HG02571 (cell line): ENCODE measurements at regions not wholly inside any gene's neighbourhood (a gene's known extent, or its start where the extent isn't known, plus 50 kb on each side); places are given as distances from the start of the nearest gene placed in this dataset.

ENCODE experiments used
- ATAC-seq: cut with Tn5 transposase; IDR thresholded peaks from one replicate; pipeline ENCODE4 v1.9.1; 2021; ENCODE audit warnings: mild to moderate bottlenecking, moderate library complexity; ENCODE audit not compliant: unreplicated experiment

DNA sequence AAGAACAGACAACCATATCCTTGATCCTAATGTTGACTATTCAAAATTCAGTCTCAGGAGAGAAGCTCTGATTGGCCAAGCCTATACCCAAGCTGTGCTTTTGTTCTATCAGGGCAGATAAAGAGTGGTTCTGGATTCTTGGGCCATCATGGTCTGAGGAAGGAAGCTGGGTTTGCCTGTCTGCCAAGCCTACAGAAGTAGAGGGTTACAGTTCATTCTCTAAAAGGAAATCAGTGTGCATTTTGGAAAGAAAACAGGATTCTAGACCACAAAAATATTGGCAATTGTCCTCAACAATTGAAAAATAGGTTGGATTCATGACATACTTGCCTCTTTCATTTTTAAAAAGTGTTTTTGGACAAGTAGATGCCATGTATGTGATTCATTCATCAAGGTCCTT lies 145.4 kb upstream of the BMP2 start:
- no peak for ATAC-seq

DNA sequence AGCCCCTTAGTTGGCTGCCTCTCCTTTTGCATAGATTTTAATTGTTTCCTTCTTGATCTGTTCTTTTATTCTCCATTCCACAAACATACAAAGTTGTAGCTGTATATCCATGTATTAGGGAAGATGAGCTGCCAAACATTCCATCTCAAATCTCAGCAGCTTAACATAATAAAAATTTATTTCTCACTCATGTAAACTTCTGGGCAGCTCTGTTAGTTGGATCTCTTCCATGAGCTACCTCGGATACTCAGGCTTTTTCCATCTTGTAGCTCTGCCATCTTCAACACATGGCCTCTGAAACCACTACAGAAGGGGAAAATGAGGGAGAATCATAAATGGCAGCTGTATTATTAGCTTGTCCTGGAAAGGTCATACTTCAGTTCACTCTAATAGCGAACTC lies 149.4 kb upstream of the BMP2 start:
- ATAC-seq: no peak

DNA sequence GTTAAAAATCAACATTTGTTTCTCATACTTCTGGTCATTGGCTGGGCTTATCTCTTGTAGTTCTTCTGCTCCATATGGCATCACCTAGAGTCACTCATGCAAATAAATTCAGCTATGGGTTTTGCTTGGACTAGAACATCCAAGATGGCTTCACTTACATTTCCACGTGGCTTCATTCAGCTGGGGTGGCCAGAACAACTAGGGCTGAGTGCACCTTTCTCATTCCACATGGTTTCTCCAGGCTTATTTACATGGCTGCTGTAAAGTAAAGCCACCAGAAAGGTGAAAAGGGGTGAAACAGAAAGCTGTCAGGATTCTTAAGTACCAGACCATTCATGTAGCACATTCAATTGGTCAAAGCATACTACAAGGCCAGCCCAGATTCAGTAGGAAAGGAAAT lies 151.1 kb upstream of the BMP2 start:
- no peak for ATAC-seq

DNA sequence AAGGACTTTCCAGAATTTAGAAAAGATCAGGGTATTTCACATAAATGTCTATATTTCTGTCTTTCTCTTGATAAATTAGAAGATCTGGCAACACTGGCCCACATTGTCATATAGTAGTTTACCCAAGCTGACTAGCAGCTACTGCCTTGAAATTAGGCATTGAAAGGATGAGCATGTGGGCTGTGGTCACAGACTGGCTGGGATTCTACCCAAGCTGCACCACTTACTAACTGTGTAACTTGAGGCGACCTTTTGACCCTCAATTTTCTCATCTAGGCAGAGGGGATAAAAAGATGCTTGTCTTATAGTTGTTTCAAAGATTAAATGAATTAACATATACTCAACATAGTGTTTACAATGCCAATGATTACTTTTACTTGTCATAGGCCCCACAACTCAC lies 152.7 kb upstream of the BMP2 start:
- ATAC-seq: no peak

DNA sequence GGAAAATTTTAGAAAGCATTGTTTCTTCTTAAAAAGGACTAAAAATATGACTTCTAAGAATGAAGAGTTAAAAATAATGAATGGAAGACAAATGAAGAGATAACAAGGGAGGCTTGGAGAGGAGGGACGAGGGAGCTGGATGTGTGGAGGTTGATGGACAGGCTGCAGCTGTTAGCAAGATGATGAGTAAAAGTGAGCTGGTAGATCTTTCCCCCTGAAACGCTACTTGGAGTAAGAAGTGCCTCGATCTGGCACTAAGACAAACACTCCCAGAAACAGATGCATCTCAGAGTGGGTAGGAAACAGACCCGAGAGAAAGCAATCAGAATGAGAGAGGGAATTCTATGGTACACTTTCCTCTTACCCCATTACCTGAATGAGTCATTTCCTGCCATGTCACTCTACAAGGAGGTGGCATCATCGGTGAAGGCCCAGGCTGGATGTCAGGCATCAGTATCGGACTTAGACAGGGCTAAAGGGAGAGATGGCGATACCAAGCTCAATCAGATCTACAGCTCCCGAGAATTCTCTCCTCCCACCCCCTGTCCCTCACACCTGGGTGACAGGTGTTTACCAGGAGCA lies 154.1 kb upstream of the BMP2 start:
- no peak for ATAC-seq

DNA sequence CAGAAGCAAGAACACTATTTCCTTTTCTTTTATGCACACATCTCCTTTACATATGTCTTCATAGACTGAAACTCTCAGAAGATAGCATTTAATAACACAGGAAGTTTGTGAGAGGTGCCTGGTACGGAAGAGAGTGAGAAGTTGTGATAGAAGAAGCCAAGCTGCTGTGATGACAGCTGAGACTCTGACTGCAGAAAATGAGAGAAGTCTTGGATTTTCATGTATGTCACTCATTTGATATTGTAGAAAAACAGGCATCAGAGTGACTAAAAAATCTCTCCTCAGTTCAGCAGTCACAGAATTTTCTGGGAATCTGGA lies 154.9 kb upstream of the BMP2 start:
- no peak for ATAC-seq

DNA sequence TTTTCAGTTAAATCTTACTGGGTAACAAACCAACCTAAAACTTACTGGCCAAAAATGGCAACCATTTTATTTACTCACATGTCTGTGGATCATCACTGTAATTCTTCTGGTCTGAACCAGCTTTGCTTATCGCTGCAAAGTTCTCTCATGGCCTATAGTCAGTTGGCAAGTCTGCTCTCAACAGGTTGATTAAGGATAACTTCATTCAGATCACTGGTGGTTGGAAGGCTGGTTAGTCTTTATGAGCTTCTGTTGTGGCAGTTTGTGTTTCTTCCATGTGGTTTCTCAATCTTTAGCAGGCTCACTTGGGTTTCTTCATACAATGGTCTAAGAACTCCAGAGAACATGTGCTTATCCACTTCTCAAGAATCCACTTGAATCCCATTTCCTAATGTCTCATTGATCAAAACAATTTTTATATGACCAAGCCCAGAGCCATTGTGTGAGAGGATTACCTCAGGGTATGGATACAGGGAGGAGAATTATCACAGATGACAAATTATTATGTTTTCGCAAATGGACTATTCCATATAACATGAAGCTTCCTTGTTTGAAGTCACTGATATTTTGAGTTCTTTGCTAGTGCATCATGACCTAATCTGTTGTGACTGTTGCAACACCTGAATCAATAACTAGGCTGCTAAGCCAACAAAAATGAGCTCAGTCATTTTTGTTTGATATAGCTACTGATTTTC lies 155.4 kb upstream of the BMP2 start:
- no peak for ATAC-seq

DNA sequence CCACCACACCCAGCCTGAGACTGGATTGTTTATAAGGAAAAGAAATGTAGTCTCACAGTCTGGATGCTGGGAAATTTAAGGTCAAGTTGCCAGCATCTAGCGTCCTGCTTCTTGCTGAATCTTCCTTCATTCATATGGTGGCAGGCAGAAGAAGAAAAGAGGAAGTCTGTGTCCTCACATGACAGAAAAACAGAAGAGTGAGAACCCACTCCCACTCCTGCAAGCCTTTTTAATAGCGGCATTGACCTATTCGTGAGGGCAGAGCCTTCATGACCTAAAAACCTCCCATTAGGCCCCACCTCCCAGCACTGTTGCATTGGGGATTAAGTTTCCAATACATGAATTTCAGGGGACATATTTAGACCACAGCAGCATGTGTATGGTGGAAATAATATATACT lies 160.8 kb upstream of the BMP2 start:
- no peak for ATAC-seq

DNA sequence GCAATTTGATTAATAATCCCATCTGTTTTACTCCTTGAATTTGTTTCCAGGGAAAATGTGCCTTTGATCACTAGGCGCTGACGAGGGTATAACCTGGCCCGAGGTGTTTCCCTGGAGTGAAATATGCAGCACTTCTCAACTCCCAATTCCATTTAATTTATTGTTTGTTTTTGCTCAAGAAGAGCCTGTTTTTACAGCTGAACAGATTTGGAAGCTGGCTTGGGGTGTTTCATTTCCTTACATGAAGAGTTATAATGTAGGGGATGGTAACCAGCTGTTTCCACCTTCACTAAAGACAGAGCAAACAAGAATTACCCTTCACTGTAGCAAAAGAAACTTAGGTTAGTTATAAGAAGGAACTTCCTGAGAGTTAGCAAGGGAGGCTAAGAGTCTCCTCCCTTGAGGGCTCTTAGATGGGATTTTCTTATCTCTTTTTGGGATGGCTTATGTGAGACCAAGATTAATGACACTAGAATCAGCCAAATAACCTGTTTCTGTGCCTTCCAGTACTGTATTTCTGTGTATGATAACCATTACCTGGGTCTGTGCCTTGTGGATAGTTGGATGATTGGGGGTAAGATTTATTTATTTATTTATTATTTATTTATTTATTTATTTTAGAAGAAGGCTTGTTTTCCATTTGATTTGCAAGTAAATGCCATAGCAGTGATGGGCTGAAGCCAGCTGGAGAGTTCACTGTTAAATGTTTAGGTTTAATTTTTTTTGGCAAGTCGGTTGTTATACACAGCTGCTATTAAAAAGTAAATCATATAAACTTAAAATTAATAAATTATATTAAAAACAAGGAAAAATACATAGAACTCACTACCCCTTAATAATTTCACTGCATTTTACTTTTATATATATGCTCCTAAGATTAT lies 162.2 kb upstream of the BMP2 start:
- no peak for ATAC-seq

DNA sequence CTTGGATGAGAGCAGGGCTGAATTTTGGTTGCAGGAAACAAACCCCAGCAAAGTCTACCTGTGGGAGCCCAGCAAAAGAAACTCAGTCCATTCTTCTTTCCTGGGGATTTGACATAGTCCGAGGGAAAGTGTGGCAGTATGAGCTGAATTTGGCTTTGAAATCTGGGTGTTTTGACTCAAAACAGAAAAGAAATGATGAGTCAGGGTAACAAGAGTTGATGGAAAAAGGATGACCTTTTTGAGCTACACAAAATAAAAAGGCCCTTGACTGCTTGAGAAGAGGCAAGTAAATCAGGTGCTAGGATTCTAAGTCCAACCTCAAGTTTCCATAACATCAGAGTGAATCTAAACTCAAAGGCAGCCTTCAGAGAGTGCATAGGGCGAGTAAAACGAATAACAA lies 163.3 kb upstream of the BMP2 start:
- ATAC-seq: no peak

DNA sequence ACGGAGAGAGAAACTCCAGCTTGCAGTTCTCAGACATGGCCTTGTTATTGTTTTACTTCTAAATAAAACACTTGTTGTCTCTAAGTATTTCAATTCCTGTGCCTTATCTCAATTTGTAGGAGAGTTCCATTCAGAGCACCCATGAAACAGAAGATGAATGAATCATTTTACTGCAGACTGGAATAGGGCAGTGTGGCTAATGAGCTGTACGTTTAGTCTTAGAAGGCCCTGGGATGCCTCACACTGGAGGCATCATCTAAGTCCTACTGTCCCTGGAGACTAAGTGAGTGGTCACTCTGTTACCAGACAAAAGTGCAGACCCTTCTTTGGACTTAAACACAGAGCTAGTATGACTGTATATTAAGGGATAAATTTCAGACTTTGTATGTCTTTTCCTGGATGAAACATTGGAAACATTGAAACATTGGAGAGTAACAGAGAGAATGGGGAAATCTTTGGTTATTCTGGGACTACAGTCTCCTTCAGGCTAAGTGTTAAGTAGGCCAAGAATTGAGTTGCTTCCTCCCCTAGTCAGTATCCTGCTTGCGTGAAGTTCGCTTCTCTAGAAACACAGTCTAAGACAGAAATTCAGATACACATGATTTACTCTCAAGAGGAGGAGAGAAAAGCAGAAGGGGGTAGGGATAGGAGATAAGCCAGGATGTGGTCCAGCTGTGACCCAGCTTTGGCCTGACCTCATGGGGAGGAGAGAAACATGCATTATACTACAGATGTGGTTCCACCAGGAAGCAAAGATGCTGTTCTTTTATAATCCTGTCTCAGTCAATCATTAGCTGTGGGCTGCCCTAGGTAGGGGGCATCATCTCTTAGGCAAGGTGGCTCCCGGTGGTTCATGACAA lies 167.4 kb upstream of the BMP2 start:
- no peak for ATAC-seq

DNA sequence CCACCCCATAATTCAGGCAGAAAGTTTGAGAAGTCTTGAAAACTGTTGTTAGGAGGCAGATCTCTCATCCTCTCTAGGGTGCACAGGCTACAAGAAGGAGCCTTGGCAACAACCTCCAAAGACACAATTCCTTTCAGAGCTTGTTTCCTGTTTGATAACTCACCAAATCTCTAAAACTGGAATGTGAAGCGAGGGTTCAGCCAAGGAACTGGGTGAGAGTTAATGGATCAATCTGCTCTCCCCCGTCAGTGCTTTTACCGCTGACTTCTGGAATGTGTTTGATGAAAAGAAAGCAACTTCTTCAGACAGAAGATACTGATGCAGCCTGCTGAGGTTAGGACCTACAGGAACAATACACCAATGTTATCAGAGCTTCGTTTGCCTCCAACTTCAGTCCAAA lies 171.8 kb upstream of the BMP2 start:
- ATAC-seq: no peak

DNA sequence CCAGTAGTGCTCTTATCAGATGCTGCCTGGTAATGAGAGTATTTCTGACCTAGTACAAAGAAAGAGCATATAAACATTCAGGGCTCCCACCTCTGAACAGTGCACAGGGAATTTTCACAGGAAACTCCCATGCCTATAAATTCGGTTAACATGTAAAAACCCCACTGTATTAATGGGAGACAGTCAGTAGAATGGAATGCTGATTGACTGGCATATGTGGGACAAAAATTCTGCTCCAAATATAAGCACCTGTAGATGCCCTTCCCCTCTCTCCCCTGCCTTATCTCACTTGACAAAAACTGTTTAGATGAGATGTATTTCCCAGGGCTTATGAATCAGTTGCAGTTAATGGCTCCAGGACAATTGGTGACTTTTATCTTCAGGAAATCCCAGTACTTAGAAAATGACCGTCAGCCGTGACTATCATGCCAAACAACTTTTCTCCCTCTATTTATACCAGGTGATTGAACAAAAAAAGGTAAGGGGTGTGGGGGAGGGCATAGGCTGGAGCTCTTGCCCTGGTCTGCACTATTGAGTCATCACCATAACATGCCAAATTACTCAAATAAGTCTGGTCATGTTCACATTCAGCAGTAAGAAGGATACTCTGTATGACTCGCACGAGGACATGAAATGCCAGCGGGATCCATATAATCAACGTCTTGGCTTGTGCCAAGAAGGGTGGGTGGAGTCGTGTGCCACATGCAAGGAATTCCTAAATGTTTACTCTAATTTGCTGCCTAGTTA lies 176.4 kb upstream of the BMP2 start:
- ATAC-seq: no peak

DNA sequence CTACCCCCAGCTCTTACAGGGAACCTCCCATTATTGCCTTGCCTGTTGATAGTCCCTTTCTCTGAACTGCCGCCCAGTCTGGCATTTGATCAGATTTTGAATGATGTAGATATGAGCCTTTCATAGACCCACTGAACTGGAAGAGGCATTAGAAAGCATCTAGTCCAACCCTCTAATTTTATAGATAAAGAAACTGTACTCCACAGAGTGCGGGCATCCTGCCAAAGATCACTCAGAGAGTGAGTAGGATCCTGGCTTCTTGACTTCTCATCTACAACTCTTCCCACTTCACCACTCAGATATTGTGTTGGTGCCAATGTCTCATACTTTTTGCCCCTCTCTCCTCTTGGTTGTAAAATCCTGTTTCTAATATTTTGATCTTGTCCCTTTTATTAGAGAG lies 179.2 kb upstream of the BMP2 start:
- no peak for ATAC-seq

DNA sequence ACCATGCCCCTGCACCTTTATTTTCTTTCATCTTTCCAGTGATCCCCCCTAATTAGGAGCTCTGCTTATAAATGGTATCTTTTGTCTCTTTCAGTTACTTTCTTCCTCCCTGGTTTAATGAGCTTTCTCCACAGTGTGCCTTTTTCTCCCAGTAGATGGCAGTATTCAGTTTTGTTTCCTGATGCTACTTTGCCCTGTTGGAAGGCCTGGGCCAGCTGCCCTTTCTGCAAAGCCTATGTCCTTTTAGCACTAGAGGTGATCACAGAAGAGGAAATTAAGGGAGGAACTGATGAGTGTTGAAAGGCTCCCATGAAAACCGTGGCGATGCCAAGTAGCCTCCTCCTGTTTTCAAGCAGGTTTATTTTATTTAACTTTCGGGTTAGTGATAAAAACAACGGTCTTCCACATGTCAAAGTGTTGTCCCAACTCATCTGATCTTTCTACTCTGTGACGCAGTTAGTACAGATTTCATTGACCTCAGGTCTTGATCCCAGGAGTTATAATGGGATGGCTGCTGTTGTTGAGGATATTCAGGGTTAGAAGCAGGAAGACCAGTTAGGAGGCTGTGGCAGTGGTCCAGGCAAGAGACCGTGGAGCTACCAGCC lies 184.2 kb upstream of the BMP2 start:
- no peak for ATAC-seq

DNA sequence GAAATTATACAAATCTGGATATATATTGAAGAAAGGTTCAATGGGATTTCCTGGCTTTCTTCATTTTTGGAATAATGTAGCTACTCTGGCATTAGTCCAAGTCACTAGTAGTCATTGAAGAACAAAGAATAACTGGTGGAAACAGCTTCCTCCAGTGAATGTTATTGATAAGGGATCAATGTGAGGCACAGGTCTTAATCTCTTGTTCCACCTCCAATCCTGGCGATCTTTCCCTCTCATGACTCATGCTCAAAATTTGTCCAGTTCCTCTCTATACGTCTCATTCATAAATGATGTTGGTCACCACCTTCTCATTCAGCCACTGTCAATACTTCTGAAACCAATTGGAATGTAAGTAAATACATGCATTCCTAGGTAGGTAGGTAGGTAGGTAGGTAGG lies 185.0 kb upstream of the BMP2 start:
- no peak for ATAC-seq

DNA sequence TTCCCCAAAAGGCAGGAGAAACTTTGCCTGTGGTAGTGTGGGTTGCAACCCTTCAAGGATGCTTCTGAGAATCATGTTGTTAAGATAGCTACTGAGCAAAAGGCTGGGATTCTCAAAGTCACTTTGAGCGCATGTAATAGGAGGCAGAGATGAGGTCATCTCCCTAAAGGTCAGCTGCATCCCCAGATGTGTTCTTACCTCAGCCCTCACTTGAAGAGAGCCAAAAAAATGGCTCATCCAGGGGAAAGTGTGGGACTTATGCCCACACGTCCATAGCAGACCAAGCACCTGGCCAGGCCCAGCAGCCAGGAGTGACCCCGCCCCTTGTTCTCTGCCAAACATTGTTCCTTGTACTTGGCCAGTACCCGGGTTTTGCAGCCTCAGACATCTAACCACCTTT lies 187.0 kb upstream of the BMP2 start:
- ATAC-seq: no peak

DNA sequence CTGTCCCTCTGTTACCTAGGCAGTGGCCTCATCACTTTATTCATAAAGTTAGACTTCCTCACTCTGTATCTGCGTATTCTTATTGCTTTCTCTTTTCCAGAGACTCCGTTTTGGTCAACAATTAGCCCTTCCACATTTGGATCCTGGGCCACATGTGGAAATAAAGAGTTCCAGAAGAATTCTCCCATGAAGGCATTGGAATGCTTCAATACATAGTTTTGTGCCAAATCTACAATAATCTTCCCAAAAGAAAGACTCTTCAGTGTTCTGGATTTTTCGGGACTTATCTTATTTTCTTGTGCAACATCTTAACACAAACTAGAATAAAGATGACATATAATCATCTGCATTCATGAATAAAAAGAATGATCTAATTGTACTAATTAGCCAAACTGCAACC lies 187.7 kb upstream of the BMP2 start:
- ATAC-seq: no peak

DNA sequence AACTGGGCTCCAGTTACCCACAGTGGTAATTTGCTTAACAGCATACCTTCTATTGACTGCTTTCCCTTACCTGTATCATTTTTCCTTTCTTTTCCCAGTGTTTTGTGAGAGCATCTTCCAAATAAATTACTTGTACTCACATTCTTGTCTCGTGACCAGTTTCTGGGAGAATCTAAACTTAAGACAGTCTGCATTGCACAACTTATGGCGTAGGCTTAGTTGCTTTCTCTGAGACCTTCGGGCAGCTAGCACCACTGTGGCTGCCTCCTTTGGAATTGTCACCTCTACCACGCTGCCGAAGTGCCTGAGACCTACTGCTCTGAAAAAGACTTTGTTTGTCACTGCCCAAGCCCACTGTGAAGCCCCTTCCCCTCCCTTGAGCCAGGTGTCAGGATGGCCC lies 188.1 kb upstream of the BMP2 start:
- no peak for ATAC-seq

DNA sequence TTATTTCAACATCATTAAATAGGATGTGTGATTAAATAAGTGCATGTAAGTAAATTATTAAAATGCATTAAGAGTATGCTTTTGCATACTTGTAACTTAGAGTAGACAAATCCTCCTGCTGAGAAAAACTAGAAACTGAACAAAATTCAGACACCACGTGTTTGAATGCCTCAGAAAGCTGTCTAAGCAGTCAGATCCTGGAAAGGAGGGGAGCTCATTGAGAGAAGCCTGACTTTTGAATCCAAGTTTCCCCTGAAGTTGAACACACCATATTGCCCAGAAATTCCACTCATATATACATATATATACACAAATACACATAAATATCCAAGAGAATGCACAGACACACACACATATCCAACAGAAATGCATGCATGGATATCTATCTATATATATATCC lies 190.0 kb upstream of the BMP2 start:
- no peak for ATAC-seq
